ENCODE measurements at regions not wholly inside any gene's neighbourhood (a gene's known extent, or its start where the extent isn't known, plus 50 kb on each side); places are given as distances from the start of the nearest gene placed in this dataset.

DNA sequence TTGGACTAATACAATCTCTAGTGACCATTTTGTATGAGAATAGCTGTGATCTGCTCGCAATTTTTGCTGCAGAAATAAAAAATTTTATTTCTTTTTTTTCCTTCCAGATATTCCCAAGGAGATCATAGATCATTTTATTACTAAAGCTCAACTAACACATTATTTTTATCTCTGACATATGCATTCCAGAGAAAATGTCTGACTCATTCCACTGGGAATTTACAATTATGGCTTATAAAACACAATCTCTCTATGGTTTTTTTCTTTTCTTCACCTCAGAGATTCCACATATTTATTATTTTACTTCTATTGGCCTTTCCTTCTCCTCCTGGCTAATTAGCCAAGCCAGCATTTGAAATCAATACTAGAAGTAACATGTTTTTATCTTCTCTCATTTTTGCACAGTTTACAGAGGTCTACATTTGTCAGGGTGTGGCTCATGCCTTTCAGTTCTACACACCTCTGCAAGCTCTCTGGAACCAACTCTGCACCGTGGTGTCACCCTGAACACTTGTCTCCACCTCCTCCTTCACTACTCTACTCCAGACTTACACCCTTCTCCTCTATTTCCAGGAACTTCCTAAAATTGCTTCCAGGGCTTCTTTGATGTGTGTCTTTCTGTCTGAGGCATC, 59.8 kb upstream of the GPM6A start:
- Histone ChIP-seq H3K36me3 (no peaks in the 10 kb centered on the region), H3K4me3 (no peak overlapping the region), H3K27me3 (no peaks in the 10 kb centered on the region), H3K27ac (no peak overlapping the region), H3K4me1 (no peaks in the 10 kb centered on the region), H3K9me3 (replicated peaks) (no peaks in the 10 kb centered on the region)
- no peak for DNase-seq

DNA sequence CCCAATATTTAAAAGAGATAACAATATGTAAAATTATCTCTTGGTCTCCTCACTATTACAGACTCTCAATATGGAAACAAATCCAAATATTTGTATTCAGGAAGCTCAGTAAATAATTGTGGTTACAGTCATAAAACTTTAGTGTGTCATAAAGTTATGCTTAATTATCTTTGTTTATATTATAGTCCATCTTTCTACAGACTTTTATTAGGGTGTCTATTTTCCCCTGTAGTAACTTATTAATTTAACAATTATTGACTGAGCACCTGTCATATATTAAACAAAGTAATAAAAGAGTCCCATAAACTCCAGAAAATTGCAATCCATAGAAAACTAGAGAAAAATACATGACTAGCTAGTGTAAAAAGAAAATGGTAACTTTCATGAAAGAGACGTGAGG, 61.6 kb upstream of the GPM6A start:
- no peak overlapping the region for H3K27ac ChIP-seq
- no peaks in the 10 kb centered on the region for H3K4me1 ChIP-seq
- no peaks in the 10 kb centered on the region for H3K9me3 ChIP-seq (replicated peaks)
- no peak overlapping the region for H3K4me3 ChIP-seq
- no peaks in the 10 kb centered on the region for H3K36me3 ChIP-seq
- DNase-seq: no peak
- no peaks in the 10 kb centered on the region for H3K27me3 ChIP-seq

DNA sequence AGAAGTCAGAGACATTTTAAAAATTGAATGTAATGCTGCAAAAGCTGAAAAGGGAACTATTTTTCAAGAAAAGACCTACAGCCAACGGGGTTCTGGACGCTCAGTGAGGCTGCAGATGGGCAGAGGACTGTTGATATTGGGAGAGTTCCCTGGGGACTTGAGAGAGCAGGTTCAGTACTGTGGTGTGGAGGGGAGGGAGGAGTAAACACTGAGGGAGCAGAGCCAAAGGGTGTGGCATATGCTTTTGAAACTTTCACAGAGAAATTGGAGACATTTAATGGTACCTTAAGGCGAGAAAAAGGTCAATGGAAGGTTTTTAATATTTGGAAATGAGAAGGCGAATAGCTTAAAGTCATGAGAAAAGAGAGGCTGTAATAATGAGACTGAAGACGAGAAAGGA, 62.2 kb upstream of the GPM6A start:
- no peak overlapping the region for H3K27ac ChIP-seq
- DNase-seq: peak in 1 of 2 experiments; percentile 3
- no peaks in the 10 kb centered on the region for H3K9me3 ChIP-seq (replicated peaks)
- no peaks in the 10 kb centered on the region for H3K27me3 ChIP-seq
- no peaks in the 10 kb centered on the region for H3K4me1 ChIP-seq
- H3K36me3 ChIP-seq: no peaks in the 10 kb centered on the region
- no peak overlapping the region for H3K4me3 ChIP-seq

DNA sequence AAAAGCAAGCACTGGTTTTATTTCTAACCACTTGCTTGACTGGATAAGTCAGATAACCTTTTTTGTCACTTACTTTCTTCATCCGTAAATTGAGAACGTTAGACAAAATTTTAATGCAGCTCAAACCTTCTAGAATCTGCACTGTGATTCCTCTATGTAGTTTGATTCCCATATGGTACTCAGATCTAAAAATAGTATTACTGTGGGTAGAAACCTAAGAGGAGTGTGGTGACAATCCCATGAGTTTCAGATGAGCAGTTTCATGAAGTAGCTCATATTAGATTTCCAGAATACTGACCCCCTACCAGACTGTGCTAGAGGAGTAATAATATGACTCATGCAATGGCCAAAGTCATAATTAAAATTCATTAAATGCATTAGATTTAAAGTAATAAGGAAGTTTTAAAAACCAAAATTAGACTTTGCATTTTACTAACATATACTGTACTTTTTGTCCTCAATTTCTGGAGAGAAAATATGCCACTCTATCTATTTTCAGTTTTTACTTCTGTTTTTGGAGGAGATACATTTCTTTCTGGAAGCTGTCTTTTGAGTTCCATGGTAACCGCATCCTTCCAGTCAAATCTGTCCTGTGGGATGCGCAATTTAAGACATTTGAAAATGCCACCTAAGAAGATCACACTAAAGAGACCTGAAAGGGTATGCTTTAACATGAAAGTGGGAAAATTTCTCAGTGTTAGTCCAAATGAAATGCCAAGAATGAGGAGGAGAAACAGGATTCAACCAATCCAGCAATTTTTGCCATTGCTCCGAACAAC, 64.1 kb upstream of the GPM6A start:
- Histone ChIP-seq H3K27me3 (no peaks in the 10 kb centered on the region), H3K4me3 (no peak overlapping the region), H3K9me3 (replicated peaks) (no peaks in the 10 kb centered on the region), H3K4me1 (no peaks in the 10 kb centered on the region), H3K36me3 (no peaks in the 10 kb centered on the region), H3K27ac (no peak overlapping the region)
- DNase-seq: no peak

DNA sequence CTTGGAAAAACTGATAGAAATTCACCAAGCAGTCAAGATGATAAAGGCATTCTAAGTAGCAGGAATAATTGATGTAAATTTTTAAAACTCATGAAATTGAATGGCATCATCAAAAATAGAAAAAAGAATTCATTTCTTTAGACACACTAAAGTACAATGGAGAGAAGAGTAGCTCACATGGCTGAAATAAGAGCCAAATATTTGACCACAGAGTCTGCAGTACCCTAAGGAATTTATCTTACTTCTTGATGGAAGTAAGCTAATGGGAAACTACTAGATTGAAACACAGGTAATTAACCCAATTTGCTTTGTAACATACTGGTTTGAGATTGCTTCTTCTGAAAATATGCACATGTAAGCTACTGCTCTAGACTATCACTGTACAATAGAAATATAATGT, 70.8 kb upstream of the GPM6A start:
- no peak overlapping the region for H3K4me3 ChIP-seq
- DNase-seq: no peak
- no peaks in the 10 kb centered on the region for H3K36me3 ChIP-seq
- H3K9me3 ChIP-seq (replicated peaks): no peaks in the 10 kb centered on the region
- no peaks in the 10 kb centered on the region for H3K27me3 ChIP-seq
- H3K4me1 ChIP-seq: no peaks in the 10 kb centered on the region
- H3K27ac ChIP-seq: no peak overlapping the region

DNA sequence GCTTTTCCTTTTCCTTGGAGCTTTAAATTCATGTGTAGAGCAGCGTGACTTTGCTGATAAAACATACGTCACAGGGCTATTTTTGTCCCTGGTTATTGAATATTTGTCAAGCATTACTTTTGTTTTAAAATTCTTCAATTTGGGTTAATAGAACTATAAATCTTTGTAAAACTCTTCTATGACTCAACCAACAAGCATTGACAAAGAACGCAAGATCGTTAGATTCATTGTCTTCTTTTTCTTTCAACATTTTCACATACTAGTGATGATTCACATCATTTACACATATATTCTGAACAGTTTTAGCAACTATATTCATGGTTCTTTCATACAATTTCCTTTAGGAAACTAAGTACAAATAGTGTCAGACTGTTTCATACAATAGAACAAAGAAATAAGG, 72.0 kb upstream of the GPM6A start:
- Histone ChIP-seq H3K36me3 (no peaks in the 10 kb centered on the region), H3K4me3 (no peak overlapping the region), H3K27ac (no peak overlapping the region), H3K9me3 (replicated peaks) (no peaks in the 10 kb centered on the region), H3K4me1 (no peaks in the 10 kb centered on the region), H3K27me3 (no peaks in the 10 kb centered on the region)
- DNase-seq: no peak

DNA sequence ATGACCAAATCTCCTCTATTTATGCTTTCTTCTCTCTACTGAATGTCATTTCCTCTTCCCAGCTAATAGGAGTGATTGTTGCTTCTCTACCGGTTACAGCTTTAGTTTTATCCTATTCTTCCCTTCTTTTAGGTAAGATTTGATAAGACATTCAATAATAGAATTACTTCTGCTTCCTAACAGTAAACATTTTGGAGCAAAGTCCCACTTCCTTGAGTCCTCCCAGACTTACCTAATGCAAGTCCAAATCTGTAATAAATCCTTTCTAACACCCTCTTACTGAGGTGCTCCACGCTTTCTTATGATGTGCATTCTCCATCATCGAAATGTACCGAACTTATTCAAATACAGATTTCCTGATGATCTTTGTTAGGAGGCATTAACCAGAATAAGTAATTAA, 79.2 kb upstream of the GPM6A start:
- Histone ChIP-seq H3K36me3 (no peaks in the 10 kb centered on the region), H3K4me3 (no peak overlapping the region), H3K27ac (no peak overlapping the region), H3K27me3 (no peaks in the 10 kb centered on the region), H3K9me3 (replicated peaks) (no peaks in the 10 kb centered on the region), H3K4me1 (no peaks in the 10 kb centered on the region)
- DNase-seq: no peak

DNA sequence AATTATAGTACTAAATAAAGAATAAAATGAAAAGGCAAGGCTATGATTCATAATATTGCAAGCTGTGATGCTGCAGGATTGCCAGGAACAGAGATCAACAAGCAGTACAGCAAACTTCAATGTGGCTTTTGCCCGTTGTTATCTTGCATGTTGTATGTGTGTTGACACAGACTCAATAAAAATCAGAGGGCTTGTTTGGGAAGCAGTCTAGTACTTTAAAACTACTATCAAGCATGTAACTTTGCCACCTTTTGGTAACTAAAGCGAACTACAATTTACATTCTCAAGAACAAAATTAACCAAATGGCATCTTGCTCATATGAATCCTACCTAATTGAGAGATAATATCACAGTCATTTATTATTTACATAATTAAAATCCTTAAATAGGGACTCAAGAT, 79.8 kb upstream of the GPM6A start:
- peak in 1 of 2 experiments; percentile 9 for DNase-seq
- no peaks in the 10 kb centered on the region for H3K4me1 ChIP-seq
- H3K27ac ChIP-seq: no peak overlapping the region
- no peaks in the 10 kb centered on the region for H3K36me3 ChIP-seq
- H3K4me3 ChIP-seq: no peak overlapping the region
- H3K9me3 ChIP-seq (replicated peaks): no peaks in the 10 kb centered on the region
- H3K27me3 ChIP-seq: no peaks in the 10 kb centered on the region

DNA sequence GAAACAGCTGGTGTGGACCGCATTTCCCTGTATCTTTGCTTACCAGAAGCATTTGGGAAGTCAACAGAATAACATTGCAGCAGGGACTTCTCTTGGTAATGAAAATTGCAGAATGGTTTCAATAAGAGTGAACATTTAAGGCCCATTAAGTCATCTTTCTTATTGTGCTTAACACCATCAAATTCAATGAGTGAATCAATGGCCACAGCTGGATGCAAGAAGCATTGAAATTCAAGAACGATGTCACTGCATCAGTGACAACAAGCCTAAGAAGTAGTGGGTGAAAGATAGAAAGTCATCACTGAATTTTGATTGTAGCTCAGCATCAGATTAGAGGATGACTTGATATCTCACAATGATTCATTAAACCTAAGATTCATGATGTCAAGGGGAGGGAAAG, 93.9 kb upstream of the GPM6A start:
- no peak for DNase-seq
- H3K27me3 ChIP-seq: no peaks in the 10 kb centered on the region
- no peaks in the 10 kb centered on the region for H3K4me1 ChIP-seq
- no peak overlapping the region for H3K4me3 ChIP-seq
- no peaks in the 10 kb centered on the region for H3K36me3 ChIP-seq
- H3K27ac ChIP-seq: no peak overlapping the region
- H3K9me3 ChIP-seq (replicated peaks): no peaks in the 10 kb centered on the region

DNA sequence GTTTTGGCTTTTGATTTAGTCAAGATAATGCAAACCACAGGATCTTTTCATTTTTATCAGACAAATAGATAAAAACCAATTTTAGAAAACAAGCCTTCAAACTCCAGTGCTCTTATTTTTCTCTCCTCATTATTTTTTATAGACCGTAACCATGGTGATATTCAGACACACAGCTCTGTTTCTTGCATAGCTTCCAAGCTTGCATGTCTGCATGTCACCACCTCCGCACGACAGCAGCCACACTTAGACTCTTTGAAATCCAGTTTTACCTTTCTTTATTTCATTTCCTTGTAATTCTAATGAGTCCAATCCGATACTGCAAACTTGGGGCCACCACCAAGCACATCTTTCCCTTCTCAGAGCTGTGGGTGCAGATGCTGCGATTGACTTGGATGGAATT, 94.3 kb upstream of the GPM6A start:
- no peaks in the 10 kb centered on the region for H3K36me3 ChIP-seq
- H3K27ac ChIP-seq: no peak overlapping the region
- no peaks in the 10 kb centered on the region for H3K27me3 ChIP-seq
- DNase-seq: no peak
- no peaks in the 10 kb centered on the region for H3K9me3 ChIP-seq (replicated peaks)
- no peaks in the 10 kb centered on the region for H3K4me1 ChIP-seq
- H3K4me3 ChIP-seq: no peak overlapping the region

DNA sequence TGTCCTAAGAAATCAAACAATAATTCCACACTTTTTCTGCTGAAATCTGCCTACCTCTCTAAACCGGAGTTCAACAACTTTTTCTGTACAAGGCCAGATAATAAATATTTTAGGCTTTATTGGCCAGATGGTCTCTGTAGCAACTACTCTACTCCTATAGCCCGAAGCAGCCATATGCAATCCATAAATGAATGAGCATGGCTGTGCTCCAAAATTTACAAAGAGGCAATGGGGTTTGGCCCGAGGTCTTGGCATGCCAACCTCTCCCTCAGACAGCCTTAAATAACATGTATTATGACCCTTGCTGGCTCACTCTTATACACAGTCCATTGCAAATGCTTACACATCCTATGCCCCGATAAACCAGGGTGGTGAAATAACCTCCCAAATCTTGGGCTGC, 98.6 kb upstream of the GPM6A start:
- Histone ChIP-seq H3K4me3 (no peak overlapping the region), H3K27me3 (no peaks in the 10 kb centered on the region), H3K4me1 (no peaks in the 10 kb centered on the region)

DNA sequence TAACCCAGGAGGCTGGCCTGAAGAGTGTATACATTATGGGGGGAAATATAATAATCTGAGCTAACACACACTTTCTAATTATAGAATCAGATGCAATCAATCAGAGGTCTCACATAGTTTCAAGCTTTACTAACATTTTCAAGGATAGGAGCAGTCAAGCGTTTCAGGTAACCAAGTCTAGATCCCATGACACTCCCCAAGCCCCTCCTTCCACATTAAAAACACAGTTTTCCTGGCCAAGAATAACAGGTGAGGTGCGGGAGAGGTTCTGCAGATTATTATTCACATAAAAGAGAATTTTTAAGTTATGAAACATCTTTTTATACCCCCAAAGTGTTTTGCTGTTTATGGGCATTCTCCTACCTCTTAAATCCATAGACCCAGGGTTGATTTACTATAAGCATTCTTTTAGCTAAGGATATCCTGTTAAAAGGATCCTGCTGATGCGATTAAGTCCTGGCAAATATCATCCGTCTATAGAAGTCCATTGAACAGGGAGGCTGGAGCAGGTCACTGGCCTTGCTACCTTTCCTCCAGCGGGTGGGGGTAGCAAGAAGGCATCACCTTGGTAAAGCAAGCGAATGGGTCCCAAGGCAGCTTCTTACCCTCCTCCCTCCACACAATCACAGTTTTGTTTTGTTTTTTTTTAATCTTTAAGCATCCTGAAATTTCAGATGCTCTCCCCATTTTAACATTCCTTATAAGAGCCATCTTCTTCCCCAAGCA, 104.7 kb upstream of the GPM6A start:
- Histone ChIP-seq H3K4me3 (no peak overlapping the region), H3K36me3 (no peaks in the 10 kb centered on the region), H3K27ac (no peak overlapping the region), H3K4me1 (no peaks in the 10 kb centered on the region), H3K9me3 (replicated peaks) (no peaks in the 10 kb centered on the region), H3K27me3 (no peaks in the 10 kb centered on the region)
- DNase-seq: no peak

More for the DNA sequence above, 98.6 kb upstream of the GPM6A start:
- DNase-seq: no peak
- H3K36me3 ChIP-seq: no peaks in the 10 kb centered on the region
- no peak overlapping the region for H3K27ac ChIP-seq
- H3K9me3 ChIP-seq (replicated peaks): no peaks in the 10 kb centered on the region

DNA sequence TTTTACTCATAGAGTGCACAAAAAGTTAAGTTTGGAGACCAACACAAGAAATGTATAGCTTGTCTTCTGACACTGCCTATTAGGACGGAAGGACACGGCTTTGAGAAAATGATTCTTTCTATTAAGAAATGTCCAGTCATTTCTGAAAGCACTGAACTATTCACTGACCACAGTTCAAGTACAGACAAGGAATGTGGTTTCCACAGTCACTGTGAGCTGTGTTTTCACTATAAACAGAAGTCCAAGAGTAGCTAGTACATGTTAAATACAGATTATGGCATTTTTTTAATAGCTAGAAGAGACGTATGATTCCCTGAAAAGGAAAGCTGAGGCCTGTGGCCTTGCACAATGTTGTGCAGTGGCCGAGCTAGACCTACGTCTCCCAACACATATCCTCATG, 115.1 kb upstream of the GPM6A start:
- H3K4me1 ChIP-seq: no peaks in the 10 kb centered on the region
- H3K4me3 ChIP-seq: no peak overlapping the region
- H3K9me3 ChIP-seq (replicated peaks): no peaks in the 10 kb centered on the region
- no peaks in the 10 kb centered on the region for H3K27me3 ChIP-seq
- DNase-seq: no peak
- no peak overlapping the region for H3K27ac ChIP-seq
- H3K36me3 ChIP-seq: no peaks in the 10 kb centered on the region

DNA sequence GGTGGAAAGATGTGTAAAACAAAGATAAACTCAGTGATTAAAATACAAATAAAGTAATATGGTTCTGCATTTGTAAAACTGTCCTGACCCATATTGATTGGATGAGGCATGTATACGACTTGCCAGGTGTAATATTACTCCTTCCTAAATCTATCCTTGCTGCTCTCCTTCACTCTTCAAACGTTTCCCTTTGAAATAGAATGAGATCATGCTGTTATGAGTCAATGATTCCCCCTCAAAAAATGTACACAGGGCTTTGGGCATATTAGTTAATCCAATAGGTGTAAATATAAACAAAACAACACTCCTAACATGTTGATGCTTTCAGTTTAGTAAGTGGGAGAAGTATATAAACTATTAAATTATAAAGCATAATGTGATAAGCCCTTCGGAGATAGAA, 117.4 kb upstream of the GPM6A start:
- Histone ChIP-seq H3K36me3 (no peaks in the 10 kb centered on the region), H3K4me3 (no peak overlapping the region), H3K27ac (no peak overlapping the region), H3K9me3 (replicated peaks) (no peaks in the 10 kb centered on the region), H3K27me3 (no peaks in the 10 kb centered on the region), H3K4me1 (no peaks in the 10 kb centered on the region)
- DNase-seq: no peak

DNA sequence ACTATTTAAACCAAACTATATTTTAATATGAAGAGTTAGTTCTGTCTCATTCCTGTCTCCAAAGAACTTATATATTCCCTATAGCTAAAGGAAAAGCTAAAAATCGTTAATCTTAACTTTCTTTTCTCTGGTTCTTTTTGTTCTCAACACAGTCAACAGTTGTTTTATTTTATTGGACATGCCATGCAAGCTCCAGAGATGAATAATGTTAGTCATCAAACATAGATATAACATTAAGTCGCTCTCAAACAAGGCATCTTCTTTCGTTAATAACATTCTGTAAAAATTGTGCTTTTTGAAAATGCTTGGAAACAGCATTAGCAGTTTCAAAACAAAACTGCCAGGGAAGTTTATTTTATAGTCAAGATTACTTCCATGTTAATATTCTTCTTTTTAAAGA, 117.9 kb upstream of the GPM6A start:
- no peak for DNase-seq
- no peaks in the 10 kb centered on the region for H3K4me1 ChIP-seq
- no peak overlapping the region for H3K4me3 ChIP-seq
- no peaks in the 10 kb centered on the region for H3K36me3 ChIP-seq
- no peaks in the 10 kb centered on the region for H3K9me3 ChIP-seq (replicated peaks)
- no peak overlapping the region for H3K27ac ChIP-seq
- no peaks in the 10 kb centered on the region for H3K27me3 ChIP-seq

Measured in SJCRH30 (cell line).